HG03460 (cell line): ENCODE measurements at regions not wholly inside any gene's neighbourhood (a gene's known extent, or its start where the extent isn't known, plus 50 kb on each side); places are given as distances from the start of the nearest gene placed in this dataset.
"Not testable (repeated sequence)": the region's sequence is repeated elsewhere in the genome, so short reads cannot be mapped to it uniquely, and the experiment has no call there.

Experiments used
- ATAC-seq: cut with Tn5 transposase; IDR thresholded peaks from one replicate; pipeline ENCODE4 v1.9.1; 2021; ENCODE audit not compliant: unreplicated experiment

DNA sequence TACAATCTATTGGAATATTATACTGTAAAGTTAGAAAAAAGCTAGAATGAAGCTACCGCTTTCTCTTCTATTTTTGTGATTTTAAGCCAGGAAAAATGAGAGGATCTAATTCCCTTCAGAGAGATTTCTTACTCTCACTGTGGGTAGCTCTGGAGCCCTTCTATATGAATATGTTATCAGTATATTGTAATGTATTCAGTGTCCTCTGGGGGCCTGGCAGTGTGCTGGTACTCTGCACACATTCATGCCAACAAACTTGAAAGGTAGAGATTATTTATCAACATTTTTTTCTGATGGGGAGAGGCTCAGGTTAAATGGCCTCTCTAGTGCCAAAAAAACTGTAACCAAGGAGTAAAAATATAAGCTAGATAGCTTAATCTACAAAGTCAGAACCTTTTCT lies 292.8 kb downstream of the TTC6 start:
- no peak for ATAC-seq

DNA sequence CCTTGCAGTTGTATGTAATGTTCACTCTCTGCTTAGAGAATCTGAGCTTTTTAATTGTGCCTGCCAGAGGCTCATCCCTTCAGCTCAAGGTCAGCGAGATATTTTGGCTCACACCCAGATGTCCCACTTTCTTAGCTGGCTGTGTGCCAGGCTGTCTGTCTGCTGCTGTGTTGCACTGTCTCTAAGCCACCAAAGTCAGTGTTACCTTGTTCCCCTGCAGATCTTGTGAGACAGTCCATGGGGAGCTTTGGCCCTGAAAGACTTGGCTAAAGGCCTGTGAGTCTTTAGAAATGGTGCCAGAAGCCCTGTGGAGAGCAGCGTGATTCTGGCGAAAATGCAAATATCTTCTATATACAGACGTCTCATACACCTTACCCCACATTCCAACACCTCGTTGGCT lies 293.7 kb downstream of the TTC6 start:
- ATAC-seq, result no peak

DNA sequence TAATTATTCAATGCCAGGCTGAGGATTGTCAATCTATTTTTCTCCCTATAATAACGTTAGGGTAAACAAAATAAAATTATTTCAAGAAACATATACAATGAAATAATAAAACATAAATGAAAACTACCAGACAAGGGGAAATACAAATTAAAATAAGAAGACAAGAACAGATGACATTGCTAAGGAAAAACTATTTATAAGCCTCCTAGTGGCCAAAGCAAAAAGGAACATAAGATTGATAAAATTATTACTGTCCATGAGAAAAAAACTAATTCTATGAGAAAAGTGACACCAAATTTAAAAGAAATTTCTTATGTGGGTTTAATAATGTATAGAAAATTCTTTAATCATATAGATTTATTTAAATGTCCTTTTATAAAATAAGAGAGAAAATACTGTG lies 294.7 kb downstream of the TTC6 start:
- no peak for ATAC-seq

DNA sequence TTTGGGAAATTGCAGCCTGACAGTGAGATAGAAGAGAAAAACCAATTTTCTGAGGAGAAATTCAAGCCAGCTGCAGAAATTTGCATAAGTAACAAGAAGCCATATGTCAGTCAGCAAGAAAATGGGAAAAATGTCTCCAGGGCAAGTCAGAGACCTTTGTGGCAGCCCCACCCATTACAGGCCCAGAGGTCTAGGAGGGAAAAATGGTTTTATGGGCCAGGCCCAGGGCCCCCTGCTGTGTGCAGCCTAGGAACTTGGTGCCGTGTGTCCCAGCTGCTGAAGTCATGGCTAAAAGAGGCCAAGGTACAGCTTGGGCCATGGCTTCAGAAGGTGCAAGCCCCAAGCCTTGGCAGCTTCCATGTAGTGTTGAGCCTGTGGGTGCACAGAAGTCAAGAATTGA lies 296.1 kb downstream of the TTC6 start:
- not testable (repeated sequence) for ATAC-seq

DNA sequence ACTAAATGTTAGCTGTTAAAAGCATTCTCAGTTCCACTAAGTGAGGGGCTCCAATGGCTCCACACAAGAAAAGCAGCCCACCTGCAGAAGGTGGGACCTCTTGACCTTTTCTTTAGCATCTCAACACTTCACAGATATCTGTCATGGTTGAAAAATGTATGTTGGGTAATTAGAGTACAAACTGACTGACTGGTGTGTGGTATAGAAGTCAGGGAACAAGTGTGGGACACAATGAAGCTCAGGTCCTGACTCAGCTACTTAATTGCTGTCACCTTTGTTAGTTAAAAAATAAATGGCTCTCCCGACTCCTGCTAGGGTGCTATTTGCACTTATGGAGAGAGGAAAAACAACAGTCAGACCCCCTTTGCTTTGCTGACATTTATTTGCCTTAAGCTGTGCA lies 299.0 kb downstream of the TTC6 start:
- ATAC-seq, result no peak

DNA sequence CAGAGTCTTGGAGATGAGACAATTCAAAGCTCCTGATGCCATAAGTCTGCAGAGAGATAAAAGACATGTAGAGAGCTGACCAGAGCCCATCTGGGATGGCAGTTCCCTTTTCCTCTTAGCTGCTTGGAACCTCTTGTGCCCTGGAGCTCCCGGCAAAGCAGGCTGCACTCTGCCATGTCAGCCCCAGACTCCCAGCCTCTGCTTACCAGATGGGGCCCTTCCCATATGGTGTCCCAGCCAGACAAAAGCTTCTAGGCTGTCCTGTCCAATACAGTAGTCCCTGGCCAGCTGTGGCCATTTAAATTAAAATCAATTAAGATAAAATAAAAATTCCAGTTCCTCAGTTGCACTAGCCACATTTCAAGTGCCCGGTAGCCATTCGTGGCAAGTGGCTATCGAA lies 303.9 kb downstream of the TTC6 start:
- ATAC-seq, result no peak

DNA sequence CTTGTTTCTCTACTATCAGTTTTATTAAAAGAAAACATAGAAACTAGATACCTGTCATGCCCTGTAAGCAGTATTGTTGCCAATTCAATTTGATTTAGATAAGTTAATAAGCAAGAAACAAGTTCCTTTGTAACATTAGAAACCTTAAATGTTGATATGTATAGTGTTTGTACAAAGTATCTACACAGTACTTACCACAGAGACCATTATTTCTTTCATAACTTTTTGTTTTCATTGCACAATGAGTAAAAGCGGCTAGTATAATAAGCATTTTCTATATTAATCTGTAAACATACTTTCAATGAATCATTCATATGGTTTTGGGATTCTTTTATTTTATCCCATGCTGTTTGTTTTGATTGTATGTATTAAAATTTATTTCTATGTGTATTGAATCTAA lies 305.1 kb downstream of the TTC6 start:
- ATAC-seq, result no peak

DNA sequence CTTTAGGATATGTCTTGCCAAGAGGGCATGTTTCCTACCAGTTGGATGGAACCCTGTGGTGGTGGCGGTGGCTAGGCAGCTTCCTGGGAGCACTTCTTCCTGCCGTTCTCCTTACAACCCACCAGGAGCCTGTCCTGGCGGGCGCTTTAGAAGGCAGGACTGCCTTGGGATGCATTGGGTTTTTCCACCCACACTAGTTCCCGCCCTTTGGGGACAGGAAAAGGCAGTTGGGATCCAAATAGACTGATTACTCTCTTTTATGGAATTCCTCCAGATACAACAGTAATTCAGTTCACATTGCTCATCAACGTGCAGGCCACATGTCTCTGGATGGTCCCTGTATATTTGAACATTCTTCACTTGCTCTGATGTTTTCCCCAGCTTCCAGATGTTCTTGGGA lies 305.7 kb upstream of the SSTR1 start:
- no peak for ATAC-seq

DNA sequence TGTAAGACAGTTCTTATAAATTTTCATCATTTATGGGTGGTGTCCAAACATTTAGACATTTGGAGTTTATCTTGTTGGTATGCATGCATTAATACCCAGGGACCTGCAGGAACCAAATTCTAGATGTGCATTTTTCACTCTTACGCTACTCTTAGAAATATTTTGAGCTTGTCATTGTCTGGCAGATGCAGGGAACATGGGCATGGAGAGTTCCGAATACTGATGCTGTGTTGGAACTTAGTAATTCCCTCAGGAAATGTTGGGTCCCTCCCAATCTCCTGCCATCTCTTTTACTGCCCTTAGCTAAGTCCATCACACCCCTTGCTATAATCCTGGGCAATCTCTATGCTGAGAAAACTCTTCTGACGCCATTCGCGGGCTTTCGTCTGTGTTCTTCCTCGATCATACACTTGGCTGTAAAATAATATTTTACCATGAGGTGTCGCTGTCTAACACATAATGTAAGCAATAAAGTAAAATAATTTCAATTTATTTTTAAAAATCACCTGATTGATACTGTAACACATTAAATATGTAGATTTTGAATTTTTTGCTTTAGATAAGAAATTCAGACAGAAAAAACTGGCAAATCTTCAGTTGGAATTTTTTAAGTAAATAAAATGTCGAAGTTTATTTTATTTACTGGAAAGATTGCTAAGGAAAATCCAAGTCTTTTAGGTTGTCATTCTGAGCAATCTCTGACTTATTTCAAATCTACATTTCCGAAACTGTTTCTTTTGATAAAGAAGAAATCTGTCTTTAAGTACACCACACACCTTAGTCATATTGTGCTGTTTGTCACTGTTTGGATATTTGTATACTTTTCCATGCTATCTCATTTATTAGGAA lies 304.1 kb upstream of the SSTR1 start:
- ATAC-seq, result no peak

DNA sequence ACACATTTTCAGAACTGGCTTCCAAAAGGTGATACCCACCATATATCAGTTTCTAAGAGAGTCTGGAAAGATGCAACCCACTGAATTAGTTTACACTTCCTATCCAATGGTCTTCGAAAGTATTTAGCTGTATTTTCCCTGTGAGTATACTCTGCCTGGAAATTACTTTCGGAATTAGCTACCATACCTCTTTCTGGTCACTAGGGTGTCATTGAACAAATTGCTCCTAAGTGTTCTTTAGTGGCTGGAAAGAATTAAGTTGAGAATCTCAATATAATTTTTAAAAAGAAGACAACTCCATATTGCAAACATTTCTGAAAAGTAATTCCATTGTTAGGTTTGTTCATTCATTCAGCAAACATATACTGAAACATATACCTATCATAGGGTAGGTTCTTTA lies 283.1 kb upstream of the SSTR1 start:
- no peak for ATAC-seq

DNA sequence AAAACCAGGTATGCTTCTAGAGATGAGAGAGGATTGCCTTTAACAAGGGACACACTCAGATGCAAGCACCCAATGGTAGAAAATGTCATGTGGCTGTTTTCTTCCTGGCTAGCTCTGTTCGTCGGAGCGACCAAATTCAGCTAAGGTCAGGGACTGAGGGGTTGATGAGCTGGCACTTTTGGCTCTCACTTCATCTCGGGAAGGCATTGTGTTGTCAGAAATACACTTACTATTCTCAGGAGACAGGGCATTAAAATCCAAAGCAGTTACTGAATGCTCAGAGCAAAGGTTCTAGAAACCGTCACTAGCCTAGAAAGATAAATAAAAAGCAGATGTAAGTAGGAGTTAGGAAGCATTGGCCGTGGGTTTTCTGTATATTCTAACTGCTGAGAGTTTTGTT lies 275.7 kb upstream of the SSTR1 start:
- no peak for ATAC-seq

DNA sequence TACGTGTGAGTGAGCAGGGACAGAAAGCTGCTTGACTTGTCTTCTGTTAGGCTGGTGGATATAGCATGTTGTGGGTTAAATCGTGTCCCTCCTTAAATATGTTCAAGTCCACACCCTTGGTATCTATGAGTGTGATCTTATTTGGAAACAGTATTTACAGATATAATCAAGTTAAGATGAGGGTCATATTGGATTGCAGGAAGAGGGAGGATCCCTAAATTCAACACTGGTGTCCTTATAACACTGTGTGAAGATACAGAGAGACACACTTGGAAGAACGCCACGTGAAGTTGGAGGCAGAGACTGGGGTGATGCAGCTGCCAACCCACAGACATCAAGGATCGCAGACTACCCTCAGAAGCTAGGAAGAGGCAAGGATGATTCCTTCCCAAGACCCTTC lies 275.2 kb upstream of the SSTR1 start:
- ATAC-seq, result no peak

DNA sequence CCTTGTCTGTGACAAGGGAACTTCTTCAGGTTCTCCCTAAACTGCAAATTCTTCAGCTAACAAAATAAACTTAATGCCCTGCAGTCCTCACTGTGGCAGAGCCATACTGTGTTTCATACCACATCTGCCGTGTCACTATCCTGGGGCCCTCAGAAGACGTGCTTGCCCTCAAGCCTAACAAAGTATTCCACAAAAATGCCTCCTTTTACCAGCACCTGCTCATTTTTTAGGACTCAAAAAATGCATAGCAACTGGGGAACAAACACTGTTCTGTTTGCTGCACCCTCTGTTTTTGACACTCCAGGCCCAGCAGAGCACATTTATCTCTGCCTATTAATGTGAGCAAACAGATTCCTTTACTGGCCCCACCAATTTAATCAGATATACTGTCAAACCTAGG lies 270.7 kb upstream of the SSTR1 start:
- ATAC-seq, result no peak

DNA sequence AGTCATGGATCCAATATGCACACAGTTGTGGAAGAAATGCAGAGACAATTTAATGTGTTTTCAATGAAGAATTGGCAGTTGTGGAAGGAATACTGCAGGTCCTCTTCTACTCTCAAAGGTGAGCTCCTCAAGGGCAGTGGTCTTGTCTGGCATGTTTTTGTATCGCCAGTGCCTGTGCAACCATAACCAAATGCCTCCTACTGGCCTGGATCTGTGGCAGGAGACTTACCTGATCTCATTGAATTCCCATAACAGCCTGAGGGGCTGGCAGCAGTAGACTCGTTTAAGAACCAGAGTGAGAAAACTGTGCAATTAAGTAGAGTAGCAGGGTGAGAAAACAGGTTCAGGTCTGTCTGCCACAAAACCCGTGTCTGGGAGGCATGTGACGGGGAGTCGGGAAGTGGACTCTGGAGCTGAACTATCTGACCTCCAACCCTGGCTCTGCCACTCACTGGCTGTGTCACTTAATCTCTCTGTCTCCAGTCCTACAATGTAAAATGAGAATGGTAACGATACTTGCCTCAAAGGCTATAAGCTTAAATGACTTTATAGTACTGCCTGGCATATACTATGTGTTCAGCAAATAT lies 268.2 kb upstream of the SSTR1 start:
- ATAC-seq, result no peak

DNA sequence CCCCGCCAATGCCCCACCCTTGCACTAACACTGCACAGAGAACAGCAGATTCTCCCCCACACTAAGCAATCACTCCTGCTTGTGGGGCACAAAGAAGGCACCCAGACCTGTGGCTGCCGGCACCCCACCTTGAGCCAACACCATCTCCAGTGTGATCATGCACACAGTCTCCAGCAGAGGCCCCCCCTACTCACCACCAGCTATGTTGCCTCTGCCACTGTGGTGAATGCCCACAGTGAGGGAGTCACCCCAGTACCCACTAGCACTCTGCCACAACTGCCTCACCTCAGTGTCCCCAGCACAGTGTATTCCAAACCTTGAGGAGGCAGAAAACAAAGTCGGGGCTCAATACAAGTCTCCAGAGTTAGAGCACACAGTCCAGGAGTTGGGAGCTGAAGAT lies 261.7 kb upstream of the SSTR1 start:
- ATAC-seq, result no peak

DNA sequence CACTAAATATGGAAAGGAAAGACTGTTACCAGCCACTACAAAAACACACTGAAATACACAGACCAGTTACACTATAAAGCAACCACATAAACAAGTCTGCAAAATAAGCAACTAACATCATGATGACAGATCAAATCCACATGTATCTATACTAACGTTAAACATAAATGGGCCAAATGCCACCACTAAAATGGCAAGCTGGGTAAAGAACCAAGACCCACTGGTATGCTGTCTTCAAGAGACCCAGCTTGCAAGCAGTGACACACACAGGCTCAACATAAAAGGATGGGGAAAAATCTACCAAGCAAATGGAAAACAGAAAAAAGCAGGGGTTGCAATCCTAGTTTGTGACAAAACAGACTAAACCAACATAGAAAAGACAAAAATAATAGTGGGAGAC lies 260.9 kb upstream of the SSTR1 start:
- ATAC-seq, result no peak

DNA sequence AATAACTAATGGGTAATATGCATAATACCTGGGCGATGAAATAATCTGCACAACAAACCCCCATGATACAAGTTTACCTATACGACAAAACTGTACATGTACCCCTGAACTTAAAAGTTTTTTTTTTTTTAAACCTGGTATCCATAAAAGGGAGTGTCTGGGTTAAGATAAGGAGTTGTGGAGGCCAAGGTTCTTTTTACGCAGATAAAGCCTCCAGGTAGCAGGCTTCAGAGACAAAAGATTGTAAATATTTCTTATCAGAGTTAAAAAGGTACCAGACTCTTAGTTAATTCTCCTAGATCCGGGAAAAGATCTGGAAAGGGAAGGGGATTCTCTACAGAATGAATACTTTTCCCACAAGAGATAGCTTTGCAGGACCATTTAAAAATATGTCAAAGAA lies 259.4 kb upstream of the SSTR1 start:
- ATAC-seq, result no peak

DNA sequence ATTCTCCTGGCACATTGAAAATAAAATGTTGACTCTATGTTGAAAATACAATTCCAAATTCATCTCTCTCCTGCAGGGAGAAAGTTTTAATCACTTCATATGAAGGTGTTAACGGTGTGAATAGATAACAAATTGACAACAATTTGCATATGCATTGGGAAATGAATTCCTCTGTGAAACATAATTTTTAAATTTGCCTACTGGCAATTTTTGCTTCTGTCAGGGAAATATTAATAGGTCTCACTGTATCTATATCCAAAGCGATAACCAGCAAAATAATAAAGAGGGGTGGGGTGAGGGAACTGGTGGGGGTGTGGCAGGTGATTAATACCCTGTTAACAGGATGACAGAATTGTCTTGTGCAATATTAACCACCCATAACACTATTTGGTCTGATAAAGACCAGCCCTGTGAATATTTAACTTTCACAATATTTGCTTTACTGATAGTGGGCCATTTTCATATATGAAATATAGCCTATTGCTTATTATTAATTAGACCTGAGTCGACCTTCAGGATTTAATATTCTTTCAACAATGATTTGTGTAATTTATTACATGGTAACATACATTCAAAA lies 239.0 kb upstream of the SSTR1 start:
- no peak for ATAC-seq

DNA sequence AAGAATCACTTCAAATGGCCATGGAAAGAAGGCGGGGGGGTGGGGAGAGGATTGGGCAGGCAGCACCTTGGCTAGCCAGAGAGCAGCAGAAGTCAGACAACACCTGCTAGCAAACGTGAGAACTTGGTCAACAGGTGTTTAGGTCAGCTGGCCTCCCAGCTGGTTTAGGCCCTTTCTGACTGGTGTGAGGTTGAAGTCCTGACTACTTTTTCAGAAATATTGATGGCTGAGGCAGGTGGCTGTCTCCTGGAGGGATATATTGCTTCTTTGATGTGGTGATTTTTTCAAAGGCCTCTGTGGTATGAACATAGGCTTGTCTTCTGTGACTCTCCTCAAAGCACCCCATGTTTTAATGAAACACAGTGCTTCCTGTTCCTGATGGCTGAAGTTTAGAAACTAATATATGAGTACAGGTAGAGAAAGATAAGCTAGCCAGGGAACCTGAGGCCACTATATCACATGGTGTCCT lies 238.2 kb upstream of the SSTR1 start:
- ATAC-seq, result no peak

DNA sequence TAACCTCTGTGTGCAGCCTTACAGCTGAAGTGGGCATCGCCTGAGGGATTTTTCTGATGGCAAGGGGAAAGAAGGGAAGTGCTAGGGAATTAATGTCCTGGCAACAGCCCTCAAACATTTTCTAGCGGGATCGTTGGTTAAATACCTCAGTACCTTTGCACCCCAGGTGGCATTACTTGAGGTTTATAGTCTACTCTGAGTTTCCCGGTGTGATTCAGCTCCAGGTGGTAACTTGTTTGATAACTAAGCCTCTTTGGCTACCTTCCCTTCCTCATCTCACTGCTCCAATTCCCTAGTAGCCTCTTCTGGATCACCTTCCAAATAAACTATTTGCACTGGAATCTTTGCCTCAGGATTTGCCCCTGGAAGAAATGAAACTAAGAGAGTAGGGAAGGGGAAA lies 237.0 kb upstream of the SSTR1 start:
- ATAC-seq, result no peak

DNA sequence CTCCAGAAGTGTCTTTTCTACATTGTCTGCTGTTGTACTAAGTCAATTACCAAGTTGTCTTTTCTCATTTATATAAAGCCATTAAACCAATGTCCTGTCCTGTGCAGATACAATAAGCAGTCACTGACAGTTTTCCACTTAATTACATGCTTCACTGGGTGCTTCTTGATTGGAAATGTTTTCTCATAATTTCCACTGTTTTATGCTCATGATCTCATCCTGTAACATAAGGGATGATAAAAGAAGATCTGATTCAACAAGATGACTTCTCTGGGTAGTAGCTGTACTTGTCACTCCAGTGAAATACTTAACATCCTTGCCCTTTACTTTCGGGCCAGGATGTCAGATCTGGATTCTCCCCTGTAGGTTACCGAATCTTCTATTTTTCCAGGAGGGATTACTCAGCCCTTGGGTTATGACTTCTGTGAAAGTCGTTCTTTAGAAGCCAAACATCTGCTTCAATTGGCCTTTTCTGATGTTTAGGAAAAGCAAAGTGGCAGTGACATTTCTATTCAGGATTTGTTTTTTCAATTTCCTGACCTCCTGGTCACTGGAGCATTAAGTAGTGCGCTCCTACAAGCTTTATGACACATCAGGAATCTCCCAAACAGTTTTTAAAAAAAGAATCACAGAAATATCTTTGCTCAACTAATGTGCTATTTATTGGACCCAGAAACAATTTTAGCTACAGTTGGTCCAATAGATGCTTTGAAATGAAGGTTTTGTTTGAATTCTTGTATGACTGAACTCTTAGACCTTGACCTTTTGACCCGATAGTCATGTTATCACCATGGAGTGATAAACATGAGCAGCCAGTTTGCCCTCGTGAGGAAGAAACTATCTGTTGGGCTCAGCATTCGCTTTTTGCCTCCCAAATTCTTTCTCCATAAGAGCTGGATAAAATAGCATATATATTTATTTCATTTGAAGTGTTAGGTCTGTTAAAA lies 234.5 kb upstream of the SSTR1 start:
- ATAC-seq, result no peak
